Esophagus squamous epithelium (tissue), 5 donors: ENCODE measurements at regions not wholly inside any gene's neighbourhood (a gene's known extent, or its start where the extent isn't known, plus 50 kb on each side); places are given as distances from the start of the nearest gene placed in this dataset.

Source experiments
- DNase-seq: peaks from one replicate; lab custom pipeline; 2025; lab: John Stamatoyannopoulos, UW
- H3K27ac ChIP-seq, 4 donors: fragments of 200-600 bp; sonication (generic); one replicate each; pipeline ENCODE4 v1.5.1; 2016 to 2019; ENCODE audit warnings: mild to moderate bottlenecking in 1 of 4
- H3K27me3 ChIP-seq, 4 donors: fragments of 200-600 bp; sonication (generic); 1 replicate in 3 of 4; 2 replicates in 1 of 4; pipeline versions ENCODE4 v1.5.1 to v1.6.0; 2017 to 2021; ENCODE audit warnings: antibody characterized with exemption in 1 of 4
- H3K36me3 ChIP-seq, 3 donors: fragments of 200-600 bp; sonication (generic); one replicate each; pipeline ENCODE4 v1.5.1; 2016 to 2019
- H3K4me1 ChIP-seq, 3 donors: fragments of 200-600 bp; sonication (generic); one replicate each; pipeline ENCODE4 v1.5.1; 2017 to 2019
- H3K4me3 ChIP-seq, 4 donors: fragments of 200-600 bp; sonication (generic); 1 replicate in 3 of 4; 2 replicates in 1 of 4; pipeline ENCODE4 v1.5.1; 2016 to 2019; ENCODE audit warnings: mild to moderate bottlenecking in 2 of 4, moderate library complexity in 1 of 4
- H3K9me3 ChIP-seq, 3 donors: fragments of 200-600 bp; sonication (generic); one replicate each; pipeline ENCODE4 v1.5.1; 2016 to 2019
- POLR2A ChIP-seq, 4 donors: fragments of 450-650 bp; IDR thresholded peaks; one replicate each; pipeline ENCODE4 v1.6.1; 2017; ENCODE audit warnings: antibody characterized with exemption in 4 of 4, mild to moderate bottlenecking in 4 of 4, moderate library complexity in 3 of 4
- WGBS, 2 donors: methylation state at CpG; one replicate each; pipeline ENCODE4 v1.1.5; 2018; 5-methylcytosine and 5-hydroxymethylcytosine counted together
- intact Hi-C: fragments of 100-400 bp; cut with DNase I; formaldehyde crosslinking; loops from one replicate; pipeline ENCODE4 v1.15.0; 2022
- TF ChIP-seq, protein P1 (sequence below), 6 experiments: fragments of 450-650 bp in 4 of 6; fragments of 200-600 bp in 2 of 6; sonication (generic) in 2 of 6; IDR thresholded peaks; one replicate each; pipeline ENCODE4 v1.5.1; 2016 to 2019; ENCODE audit warnings: antibody characterized with exemption in 6 of 6, mild to moderate bottlenecking in 4 of 6, moderate library complexity in 4 of 6
- donor health status: DM: yes; HTN: yes; CAD: no.

DNA sequence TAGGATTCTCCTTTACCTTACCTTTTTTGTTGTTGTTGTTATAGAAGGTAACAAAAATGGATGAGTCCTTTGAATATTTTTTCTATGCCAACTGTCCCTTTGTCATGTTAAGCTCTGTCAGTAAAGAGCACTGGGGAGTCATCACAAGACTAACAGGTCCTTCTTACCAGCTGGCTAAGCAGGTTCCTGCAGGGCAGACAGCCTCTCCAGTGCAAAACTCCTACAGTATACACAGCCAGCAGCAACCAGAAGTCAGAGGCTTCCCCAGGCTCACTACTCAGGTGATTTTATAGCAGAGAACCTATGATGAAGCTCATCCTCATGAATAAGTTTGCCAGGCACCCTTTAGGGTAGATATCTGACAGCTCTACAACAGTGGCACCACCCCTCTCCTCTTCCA, 271.1 kb downstream of the RERGL start:
- Histone ChIP-seq H3K4me1 (no peaks in the 10 kb centered on the region), H3K27ac (no peak overlapping the region), H3K4me3 (no peak overlapping the region), H3K36me3 (no peaks in the 10 kb centered on the region), H3K27me3 (no peaks in the 10 kb centered on the region), H3K9me3 (peaks cover 0 to 7% (median 0%) of the 10 kb centered on the region in 3 donors)
- TF ChIP-seq, protein P1, sequence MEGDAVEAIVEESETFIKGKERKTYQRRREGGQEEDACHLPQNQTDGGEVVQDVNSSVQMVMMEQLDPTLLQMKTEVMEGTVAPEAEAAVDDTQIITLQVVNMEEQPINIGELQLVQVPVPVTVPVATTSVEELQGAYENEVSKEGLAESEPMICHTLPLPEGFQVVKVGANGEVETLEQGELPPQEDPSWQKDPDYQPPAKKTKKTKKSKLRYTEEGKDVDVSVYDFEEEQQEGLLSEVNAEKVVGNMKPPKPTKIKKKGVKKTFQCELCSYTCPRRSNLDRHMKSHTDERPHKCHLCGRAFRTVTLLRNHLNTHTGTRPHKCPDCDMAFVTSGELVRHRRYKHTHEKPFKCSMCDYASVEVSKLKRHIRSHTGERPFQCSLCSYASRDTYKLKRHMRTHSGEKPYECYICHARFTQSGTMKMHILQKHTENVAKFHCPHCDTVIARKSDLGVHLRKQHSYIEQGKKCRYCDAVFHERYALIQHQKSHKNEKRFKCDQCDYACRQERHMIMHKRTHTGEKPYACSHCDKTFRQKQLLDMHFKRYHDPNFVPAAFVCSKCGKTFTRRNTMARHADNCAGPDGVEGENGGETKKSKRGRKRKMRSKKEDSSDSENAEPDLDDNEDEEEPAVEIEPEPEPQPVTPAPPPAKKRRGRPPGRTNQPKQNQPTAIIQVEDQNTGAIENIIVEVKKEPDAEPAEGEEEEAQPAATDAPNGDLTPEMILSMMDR (IDR thresholded peaks at IDR 0.05), result no peak
- no peak for DNase-seq
- intact Hi-C loops, result no loop called here

DNA sequence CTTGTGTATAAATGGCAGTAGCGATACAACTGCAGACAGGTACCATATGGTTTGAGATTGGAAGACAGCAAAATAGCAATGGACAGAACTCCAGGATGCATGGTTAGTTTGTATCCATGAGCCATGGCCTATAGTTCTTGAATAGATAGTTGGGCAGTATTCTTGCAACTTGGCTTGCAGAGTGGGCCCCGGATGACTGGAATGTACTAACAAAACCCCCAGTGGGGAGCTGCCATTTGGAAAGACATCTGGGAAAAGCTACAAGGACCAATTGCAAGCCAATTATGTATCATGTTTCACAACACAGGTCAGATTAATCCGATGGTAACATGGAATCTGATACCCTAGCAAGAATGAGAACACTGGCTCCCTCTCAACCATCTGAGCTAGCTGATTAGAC, 279.6 kb downstream of the RERGL start:
- H3K4me1 ChIP-seq, result no peaks in the 10 kb centered on the region
- WGBS, 2 donors, result 53 to 63% methylated on average over 2 to 3 of the region's 3 CpGs
- no peaks in the 10 kb centered on the region for H3K36me3 ChIP-seq
- intact Hi-C loops, result no loop called here
- TF ChIP-seq, protein P1 (IDR thresholded peaks at IDR 0.05), result no peak
- no peak for TF ChIP-seq POLR2A (IDR thresholded peaks at IDR 0.05)
- no peaks in the 10 kb centered on the region for H3K27me3 ChIP-seq
- peaks cover 0 to 17% (median 0%) of the 10 kb centered on the region in 3 donors for H3K9me3 ChIP-seq
- H3K4me3 ChIP-seq, result no peak overlapping the region
- no peak overlapping the region for H3K27ac ChIP-seq
- no peak for DNase-seq

DNA sequence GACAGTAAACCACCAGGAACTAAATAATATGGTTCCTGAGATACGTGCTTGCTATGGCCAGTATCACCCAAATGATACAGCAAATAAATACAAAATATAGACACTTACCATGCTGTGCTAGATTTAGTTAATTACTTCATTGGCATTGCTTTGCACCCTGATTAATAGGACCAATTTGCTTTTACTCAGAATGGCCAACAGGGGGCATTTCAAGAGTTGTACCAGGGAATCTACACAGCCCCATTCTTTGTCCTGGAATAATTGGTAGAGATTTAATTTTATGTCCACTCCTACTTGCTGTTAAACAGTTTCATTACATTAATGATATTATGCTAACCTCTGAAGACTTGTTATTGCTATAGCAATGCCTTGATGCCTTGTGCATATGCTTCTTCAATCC, 280.8 kb downstream of the RERGL start:
- Histone ChIP-seq H3K4me1 (no peaks in the 10 kb centered on the region), H3K4me3 (no peak overlapping the region), H3K36me3 (no peaks in the 10 kb centered on the region), H3K27ac (no peak overlapping the region), H3K27me3 (no peaks in the 10 kb centered on the region), H3K9me3 (peaks cover 0 to 13% (median 0%) of the 10 kb centered on the region in 3 donors)
- TF ChIP-seq, protein P1 (IDR thresholded peaks at IDR 0.05), result no peak
- TF ChIP-seq POLR2A (IDR thresholded peaks at IDR 0.05), result no peak
- 22 to 39% methylated on average over 1 of the region's 1 CpG for WGBS, 2 donors
- no peak for DNase-seq
- intact Hi-C loops, result no loop called here

DNA sequence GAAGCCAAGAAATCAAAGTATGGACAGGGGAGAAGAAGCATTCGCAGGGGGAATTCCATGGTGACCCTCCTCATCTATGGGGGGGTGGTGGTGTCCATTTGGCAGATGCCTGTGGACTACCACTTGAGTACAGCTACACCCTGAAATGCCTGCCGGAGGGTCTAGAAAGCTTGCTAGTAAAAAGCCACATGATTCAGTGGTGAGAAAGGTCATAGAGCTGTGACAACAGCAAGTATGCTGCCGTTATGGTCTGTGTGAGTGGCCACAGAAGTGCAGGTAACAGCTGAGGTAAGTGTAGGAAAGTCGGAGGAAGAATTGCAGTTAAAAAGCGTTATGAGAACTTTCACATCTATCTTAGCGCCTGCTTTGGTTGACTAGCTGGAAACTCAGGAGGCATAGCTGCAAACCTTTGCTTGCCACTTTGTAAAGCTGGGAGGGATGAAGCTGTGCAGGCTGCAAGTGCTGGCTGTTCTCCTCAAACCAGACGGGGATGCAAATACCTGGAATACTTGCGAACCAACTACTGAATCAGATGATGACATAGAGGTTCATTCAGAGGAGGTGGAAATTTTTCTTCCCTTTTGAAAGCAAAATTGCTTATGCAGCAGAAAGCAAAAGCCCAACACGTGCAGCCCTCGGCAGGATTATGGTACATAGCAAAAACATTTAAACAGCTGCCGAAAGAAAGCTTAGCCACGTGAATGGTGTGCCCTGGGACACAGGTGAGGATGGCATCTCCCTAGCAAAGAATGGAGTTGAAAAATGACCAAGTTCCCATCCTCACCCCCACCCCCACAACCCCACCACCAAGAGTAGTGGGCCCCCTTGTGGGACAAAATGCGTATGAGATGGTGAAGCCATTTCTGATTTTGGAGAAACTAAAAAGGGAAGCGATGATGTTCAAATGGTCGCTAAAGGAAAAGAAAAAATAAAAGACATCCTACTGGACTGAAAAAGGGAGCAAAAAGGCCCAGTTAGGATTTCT, 287.0 kb downstream of the RERGL start:
- 67 to 76% methylated on average over 15 of the region's 15 CpGs for WGBS, 2 donors

DNA sequence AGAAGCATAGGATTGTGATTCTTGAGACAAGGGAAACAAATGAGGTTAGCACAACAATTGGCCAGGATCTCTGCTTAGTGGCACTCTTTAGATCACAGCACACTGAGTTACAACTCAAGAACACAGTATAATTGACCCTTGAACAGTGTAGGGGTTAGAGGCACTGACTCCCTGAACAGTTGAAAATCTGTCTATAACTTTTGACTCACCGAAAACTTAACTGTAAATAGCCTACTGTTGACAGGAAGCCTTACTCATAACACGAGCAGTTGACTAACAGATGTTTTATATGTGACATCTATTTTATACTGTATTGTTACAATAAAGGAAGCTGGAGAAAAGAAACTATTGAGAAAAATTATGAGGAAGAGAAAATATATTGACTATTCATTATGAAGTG, 296.1 kb downstream of the RERGL start:
- Histone ChIP-seq H3K27me3 (no peaks in the 10 kb centered on the region), H3K4me3 (no peak overlapping the region), H3K9me3 (peaks cover 0 to 4% (median 0%) of the 10 kb centered on the region in 3 donors), H3K27ac (no peak overlapping the region), H3K36me3 (no peaks in the 10 kb centered on the region), H3K4me1 (no peaks in the 10 kb centered on the region)
- TF ChIP-seq POLR2A (IDR thresholded peaks at IDR 0.05), result no peak
- TF ChIP-seq, protein P1 (IDR thresholded peaks at IDR 0.05), result no peak
- DNase-seq, result no peak
- WGBS, 2 donors, result 40 to 43% methylated on average over 2 of the region's 2 CpGs
- intact Hi-C loops, result no loop called here

More for the DNA sequence above, 287.0 kb downstream of the RERGL start:
- H3K4me3 ChIP-seq, result no peak overlapping the region
- H3K27me3 ChIP-seq, result no peaks in the 10 kb centered on the region
- H3K36me3 ChIP-seq, result no peaks in the 10 kb centered on the region
- H3K9me3 ChIP-seq, result peaks cover 0 to 18% (median 0%) of the 10 kb centered on the region in 3 donors
- no peaks in the 10 kb centered on the region for H3K4me1 ChIP-seq
- no peak overlapping the region for H3K27ac ChIP-seq
- no peak for DNase-seq
- no peak for TF ChIP-seq POLR2A (IDR thresholded peaks at IDR 0.05)
- TF ChIP-seq, protein P1 (IDR thresholded peaks at IDR 0.05), result no peak
- intact Hi-C loops, result no loop called here
